ENCODE measurements at regions not wholly inside any gene's neighbourhood (a gene's known extent, or its start where the extent isn't known, plus 50 kb on each side); places are given as distances from the start of the nearest gene placed in this dataset.
"Not testable (repeated sequence)": the region's sequence is repeated elsewhere in the genome, so short reads cannot be mapped to it uniquely, and the experiment has no call there.

GRCh38 chr7:26078437-26079336 lies 73.3 kb upstream of the NFE2L3 start:
- DNase-seq (ENCODE audit: low spot score) = peak; percentile 56

- peak; percentile 47 for DNase-seq (ENCODE audit: low spot score)
Observed at GRCh38 chr7:26081638-26082037, 70.4 kb upstream of the NFE2L3 start.

- no peak for DNase-seq (ENCODE audit: low spot score)
Observed at GRCh38 chr7:26083113-26083512, 68.9 kb upstream of the NFE2L3 start.

GRCh38 chr7:26084418-26084817 lies 67.6 kb upstream of the NFE2L3 start:
- DNase-seq (ENCODE audit: low spot score) = no peak

- DNase-seq (ENCODE audit: low spot score) = no peak
Observed at GRCh38 chr7:26085771-26086170, 66.2 kb upstream of the NFE2L3 start.

GRCh38 chr7:26087321-26088091 lies 64.5 kb upstream of the NFE2L3 start:
- DNase-seq (ENCODE audit: low spot score) = no peak

GRCh38 chr7:26089469-26089868 lies 62.5 kb upstream of the NFE2L3 start:
- DNase-seq (ENCODE audit: low spot score) = not testable (repeated sequence)

GRCh38 chr7:26090927-26091519 lies 61.0 kb upstream of the NFE2L3 start:
- peak; percentile 47 for DNase-seq (ENCODE audit: low spot score)

- DNase-seq (ENCODE audit: low spot score) = no peak
Observed at GRCh38 chr7:26091933-26092332, 60.1 kb upstream of the NFE2L3 start.

GRCh38 chr7:26093023-26093422 lies 59.0 kb upstream of the NFE2L3 start:
- DNase-seq (ENCODE audit: low spot score) = no peak

GRCh38 chr7:26096136-26096535 lies 55.9 kb upstream of the NFE2L3 start:
- DNase-seq (ENCODE audit: low spot score) = no peak

GRCh38 chr7:26097837-26098668 lies 53.9 kb upstream of the NFE2L3 start:
- DNase-seq (ENCODE audit: low spot score) = no peak

GRCh38 chr7:26099236-26099635 lies 52.8 kb upstream of the NFE2L3 start:
- no peak for DNase-seq (ENCODE audit: low spot score)

GRCh38 chr7:26100406-26101339 lies 51.3 kb upstream of the NFE2L3 start:
- DNase-seq (ENCODE audit: low spot score) = no peak

GRCh38 chr7:26101361-26102151 lies 50.4 kb upstream of the NFE2L3 start:
- DNase-seq (ENCODE audit: low spot score) = no peak

GRCh38 chr7:26102176-26102575 lies 49.8 kb upstream of the NFE2L3 start:
- no peak for DNase-seq (ENCODE audit: low spot score)

Data from HuH-7.5 (cell line).